Suppressor macrophage treated with lipopolysaccharide for 1 hour (primary cell): ENCODE measurements at regions not wholly inside any gene's neighbourhood (a gene's known extent, or its start where the extent isn't known, plus 50 kb on each side); places are given as distances from the start of the nearest gene placed in this dataset.
A peak's percentile ranks its signal among the peaks of the same experiment; 100 is the strongest.
"Not testable (repeated sequence)": the region's sequence is repeated elsewhere in the genome, so short reads cannot be mapped to it uniquely, and the experiment has no call there.

ENCODE experiments used
- DNase-seq, 3 donors: peaks; one replicate each; pipeline ENCODE4 v3.0.0-alpha.2; 2020 to 2022

- no peak for DNase-seq
These were observed 100.3 kb upstream of the PMAIP1 start for GRCh38 chr18:59799383-59800015.

DNA sequence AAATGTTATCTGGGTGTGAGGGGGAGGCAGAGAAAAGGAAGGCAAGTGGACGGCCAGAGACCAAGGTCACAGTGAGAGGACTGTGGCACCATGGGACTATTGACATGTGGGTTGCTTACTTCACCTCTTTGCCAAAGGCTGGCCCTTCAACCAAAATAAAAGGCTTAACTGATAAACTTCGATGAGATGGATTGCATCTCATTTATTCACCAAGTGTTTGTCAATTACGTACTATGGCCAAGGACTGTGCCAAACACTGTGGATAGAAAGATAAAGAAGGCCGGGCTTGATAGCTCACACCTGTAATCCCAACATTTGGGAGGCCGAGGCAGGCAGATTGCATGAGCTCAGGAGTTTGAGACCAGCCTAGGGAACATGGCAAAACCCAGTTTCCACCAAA is 98.7 kb upstream of the CCBE1 start:
- DNase-seq = no peak

DNA sequence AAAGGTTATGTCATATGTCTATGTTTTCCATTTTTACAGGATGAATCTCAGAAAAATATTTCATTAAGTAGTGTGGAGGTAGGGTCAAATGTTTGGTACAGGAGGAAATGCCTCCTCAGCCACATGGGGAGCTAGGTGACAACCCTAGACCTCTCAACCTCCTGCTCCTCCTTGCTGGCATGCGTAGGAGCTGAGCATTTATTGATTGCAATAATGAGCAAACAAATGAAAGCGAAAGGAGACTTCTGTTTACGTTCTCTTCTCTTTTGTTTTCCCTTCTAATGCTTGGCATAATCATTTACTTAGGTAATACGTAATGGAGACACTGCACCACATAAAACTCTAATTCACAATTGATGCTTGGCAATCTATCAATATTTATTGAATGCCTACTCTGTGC is 95.1 kb upstream of the CCBE1 start:
- no peak for DNase-seq

DNA sequence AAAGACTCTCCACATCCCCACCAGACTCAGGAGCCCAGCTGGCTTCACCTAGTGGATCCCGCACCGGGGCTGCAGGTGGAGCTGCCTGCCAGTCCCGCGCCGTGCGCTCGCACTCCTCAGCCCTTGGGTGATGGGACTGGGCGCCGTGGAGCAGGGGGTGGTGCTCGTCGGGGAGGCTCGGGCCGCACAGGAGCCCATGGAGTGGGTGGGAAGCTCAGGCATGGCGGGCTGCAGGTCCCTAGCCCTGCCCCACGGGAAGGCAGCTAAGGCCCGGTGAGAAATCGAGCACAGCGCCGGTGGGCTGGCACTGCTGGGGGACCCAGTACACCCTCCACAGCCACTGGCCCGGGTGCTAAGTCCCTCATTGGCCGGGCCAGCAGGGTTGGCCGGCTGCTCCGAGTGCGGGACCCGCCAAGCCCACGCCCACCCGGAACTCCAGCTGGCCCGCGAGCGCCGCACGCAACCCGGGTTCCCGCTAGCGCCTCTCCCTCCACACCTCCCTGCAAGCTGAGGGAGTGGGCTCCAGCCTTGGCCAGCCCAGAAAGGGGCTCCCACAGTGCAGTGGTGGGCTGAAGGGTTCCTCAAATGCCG is 93.2 kb upstream of the CCBE1 start:
- not testable (repeated sequence) for DNase-seq

GRCh38 chr18:59788791-59789106 is 91.5 kb upstream of the CCBE1 start:
- DNase-seq = no peak

DNA sequence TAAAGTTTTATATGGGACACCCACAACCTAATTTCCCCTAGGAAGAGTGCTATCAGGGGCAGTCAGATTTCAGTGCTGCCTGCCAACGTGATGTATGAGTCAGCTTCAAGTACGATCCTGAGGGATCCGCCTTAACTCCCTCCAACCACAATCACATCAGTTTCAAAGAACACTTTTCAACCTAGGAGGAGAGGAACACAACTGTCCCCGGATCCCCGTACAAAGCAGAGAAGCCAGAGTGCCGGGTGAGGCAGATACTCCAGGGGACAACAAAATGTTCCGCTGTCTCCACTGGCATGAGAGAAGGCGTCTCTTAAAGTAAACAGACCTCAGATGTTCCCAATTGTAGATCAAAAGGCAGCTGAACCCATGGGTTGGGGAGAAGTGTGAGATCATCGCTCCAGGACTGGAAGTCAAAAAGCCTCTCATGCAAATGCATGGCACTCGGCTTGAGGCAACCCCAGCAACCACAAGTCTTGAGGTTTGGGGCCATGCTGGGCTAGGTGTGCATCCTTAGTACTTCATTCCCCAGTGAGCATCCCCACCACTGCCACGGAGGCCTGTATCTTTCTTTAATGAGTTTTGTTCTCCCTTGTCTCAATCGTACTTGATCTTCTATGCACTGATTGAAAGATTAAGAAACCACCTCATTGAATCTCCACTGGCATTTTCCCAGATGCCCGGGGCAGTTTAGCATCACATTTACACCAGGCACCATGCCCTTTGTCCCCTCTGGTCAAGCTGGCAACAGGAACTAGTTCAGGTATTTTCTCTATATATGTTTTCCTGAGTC is 91.0 kb upstream of the CCBE1 start:
- DNase-seq = no peak

- DNase-seq = no peak
These were observed 87.5 kb upstream of the CCBE1 start for GRCh38 chr18:59784694-59785093.

GRCh38 chr18:59783138-59783537 is 85.9 kb upstream of the CCBE1 start:
- peak; percentile 17 to 43 (median 26) for DNase-seq

DNA sequence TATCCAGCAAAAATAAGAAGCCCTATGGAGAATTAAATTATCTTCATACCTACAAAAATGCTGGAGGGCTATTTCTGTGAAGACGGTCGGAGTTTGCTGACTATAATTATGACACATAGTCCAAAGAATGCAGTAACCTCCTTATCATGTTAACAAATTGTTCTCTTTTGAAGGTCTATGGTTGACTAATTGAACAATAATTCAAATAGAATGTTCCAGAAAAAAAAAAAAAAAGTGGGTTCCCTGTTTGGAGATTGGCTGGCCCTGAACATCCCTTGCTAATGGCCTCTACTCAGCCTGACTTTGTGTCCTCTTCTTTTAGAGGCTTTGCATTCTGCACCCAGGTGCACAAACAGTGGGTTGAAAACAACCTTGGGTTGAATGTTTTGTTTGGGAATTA is 82.8 kb upstream of the CCBE1 start:
- no peak for DNase-seq

GRCh38 chr18:59778434-59778833 is 81.2 kb upstream of the CCBE1 start:
- DNase-seq = no peak

GRCh38 chr18:59777636-59778035 is 80.4 kb upstream of the CCBE1 start:
- no peak for DNase-seq

DNA sequence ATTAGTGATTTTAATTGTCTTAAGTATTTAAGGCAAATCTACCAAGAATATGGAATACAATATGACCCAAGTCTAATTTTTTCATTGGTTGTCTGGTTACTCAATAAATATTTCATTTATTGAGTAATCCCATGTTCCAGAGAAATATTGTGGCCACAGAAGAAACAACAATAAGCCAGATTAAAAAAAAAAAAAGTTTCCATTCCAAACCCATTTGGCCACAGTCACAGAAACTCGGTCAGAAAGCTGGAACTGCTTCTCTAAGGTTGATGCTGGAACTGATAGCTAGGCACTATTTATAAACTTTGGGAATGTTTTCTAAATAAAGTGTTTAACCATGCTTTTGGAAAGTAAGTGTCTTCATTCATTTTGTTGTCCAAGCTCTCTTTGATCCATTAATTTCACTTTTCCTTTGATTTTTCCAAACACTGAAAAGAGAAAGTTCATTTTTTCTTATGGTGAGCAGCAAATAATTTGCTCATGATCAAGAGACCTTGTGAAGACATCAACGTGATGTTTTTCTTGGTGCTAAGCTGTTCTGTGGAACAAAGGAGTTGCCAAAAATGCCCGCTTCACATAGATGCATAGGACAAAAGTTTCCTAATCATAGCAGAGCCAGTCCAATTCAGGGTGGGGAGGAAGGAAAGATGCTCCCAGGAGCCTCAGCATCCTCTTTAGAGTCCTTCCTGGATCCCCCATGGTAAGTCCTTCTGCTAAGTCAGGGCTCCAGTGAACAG is 72.1 kb upstream of the CCBE1 start:
- no peak for DNase-seq

- no peak for DNase-seq
These were observed 71.2 kb upstream of the CCBE1 start for GRCh38 chr18:59768409-59768808.

- DNase-seq = no peak
These were observed 70.5 kb upstream of the CCBE1 start for GRCh38 chr18:59767732-59768131.

- no peak for DNase-seq
These were observed 68.1 kb upstream of the CCBE1 start for GRCh38 chr18:59765343-59765742.

DNA sequence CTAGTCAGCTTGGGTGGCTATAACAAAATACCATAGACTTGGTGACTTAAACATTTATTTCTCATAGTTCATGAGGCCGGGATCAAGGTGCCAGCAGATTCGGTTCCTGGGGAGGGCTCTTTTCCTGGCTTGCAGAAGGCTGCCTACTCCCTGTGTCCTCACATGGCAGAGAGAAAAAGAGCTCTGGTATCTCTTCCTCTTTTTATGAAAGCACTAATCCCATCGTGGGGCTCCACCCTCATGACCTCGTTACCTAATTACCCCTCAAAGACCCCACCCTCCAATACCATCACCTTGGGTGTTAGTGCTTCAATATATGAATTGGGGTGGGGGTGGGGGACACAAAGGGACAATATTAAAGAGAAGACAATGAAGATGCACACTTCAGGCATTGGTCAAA is 67.1 kb upstream of the CCBE1 start:
- no peak for DNase-seq

- DNase-seq = no peak
These were observed 66.4 kb upstream of the CCBE1 start for GRCh38 chr18:59763541-59764136.

- no peak for DNase-seq
These were observed 63.7 kb upstream of the CCBE1 start for GRCh38 chr18:59760619-59761600.

DNA sequence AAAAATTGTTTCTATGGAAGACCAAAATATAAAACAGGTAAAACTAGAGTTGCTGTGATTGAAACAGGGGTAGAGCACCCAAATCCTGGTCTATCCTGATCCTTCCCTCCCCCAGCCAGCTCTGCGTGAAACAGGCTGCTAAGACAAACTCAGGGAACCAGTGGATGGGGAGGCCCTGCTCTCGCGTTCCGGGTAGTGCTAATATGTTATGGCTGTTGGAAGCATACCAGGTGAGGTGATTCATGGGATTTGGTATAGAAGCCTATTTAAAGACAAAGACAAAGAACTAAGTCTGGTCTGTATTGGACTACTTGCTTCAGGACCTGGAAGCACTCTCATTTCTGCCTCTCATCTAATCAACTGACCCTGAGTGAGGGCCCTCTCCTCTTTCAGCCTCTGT is 63.0 kb upstream of the CCBE1 start:
- no peak for DNase-seq

GRCh38 chr18:59758837-59759236 is 61.6 kb upstream of the CCBE1 start:
- DNase-seq = no peak

DNA sequence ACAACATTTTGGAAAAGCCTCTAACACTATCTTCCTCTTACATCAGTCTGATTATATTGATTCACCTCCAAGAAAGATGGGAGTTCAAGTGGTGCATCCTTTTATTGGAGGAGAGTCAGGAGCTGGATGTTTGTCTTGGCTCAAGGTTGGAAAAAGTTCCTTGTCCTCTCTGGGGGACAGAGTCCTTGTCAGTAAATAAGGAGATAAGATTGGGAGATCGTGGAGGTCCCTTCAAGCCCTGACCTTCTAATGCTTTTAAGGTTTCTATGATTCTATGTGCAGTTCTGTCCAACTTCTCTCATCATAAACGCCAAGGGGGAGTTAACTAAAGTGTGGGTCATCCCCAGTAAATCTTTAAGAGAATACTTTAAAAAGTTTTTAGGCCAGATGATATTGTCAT is 60.9 kb upstream of the CCBE1 start:
- DNase-seq = no peak

GRCh38 chr18:59752666-59753065 is 55.4 kb upstream of the CCBE1 start:
- no peak for DNase-seq
